Stimulated activated CD8-positive, alpha-beta memory T cell treated with anti-CD3 and anti-CD28 coated beads, Interleukin-12 subunit alpha, Interleukin-12 subunit beta, amount 100 ng/mL, for 4 hours (primary cell): ENCODE measurements at regions not wholly inside any gene's neighbourhood (a gene's known extent, or its start where the extent isn't known, plus 50 kb on each side); places are given as distances from the start of the nearest gene placed in this dataset.

ENCODE experiments used
- DNase-seq: peaks from one replicate; pipeline ENCODE4 v3.0.0-alpha.2; 2020; ENCODE audit warnings: low read depth

DNA sequence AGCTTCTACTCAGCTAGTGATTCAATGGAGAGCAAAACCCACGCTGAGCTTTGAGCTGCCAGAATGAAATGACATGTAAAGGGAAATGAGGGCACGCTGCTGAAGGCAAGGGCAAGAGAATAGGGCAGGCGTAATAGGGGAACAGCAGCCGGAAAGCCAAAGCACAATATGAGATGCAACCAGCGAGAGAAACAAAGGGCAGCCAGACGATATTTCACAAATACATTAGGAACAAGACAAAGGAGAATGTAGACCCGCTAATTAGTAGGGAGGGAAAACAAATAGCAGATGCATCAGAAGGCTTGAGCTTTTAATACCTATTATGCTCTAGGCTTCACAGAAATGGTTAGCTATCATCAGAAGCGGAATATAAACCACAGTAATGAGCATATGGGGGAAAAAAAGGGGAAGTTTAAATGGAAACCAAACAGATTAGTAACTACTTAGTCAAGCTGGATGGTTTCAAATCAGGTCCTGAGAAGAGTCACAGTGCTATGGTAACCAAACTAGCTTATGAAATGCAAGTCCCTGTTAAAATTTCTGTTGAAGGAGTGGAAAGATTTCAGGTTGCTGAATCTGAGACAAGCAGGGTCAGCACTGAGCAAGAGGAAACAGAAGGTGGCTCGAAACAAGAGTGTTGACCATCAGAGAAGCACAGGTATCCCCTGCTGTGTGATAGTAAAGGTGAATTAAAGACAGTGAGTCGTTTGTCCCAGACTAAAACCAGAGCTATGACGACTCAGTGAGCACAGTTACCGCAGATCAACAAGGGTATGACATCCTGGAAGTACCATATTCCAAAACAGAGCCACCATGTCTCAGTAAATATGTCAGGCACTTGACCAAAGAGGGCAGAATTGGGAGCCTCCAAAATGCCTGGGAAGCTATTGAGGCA lies 496.9 kb upstream of the CELF2 start:
- DNase-seq: no peak

DNA sequence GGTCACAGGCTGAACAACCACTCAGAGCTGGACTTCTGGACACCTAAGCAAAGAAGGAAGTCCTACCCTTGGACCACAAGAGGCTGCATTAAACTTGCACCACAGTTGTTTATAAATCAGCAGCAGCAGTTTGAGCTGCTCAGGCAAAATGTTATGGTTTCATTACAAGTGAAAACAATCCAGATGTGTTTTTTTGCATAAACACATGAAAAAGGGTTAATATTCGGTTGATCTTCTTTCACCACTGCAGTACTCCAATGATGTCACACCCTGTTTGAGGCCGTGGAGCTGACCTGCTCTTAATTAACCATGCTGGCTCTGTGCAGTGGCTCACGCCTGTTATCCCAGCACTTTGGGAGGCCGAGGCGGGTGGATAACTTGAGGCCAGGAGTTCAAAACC lies 490.8 kb upstream of the CELF2 start:
- DNase-seq: no peak

DNA sequence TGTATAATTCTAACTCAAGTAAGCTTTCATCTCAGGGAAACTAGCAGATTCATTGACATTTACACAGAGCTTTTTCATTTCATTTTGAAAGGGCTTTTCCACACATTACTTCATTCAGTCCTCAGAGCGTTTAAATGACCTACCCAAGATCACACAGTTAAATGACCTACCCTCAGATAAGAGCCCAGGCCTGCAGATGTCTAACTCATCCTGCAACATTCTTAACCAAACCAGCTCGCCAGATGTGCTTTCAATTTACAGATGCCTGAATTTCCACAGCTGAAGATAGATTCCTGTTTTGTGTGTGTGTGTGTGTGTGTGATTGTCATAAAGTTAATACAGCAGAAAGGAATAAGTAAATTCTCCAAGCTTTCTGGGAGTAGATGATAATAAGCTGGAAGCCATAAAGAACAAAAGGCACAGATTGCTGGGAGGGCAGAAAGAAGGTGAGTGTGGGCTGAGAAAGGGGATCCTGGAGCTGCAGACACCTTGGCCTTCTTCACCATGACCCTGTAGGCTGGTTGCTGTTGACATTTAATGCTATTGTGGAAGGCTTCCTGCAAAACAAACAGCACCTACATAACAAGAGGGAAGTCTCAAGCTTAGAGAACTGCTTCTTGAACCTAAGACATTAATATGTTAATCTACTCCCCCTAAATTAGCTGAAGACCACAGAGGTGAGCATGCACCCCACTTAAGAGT lies 489.7 kb upstream of the CELF2 start:
- DNase-seq: no peak

DNA sequence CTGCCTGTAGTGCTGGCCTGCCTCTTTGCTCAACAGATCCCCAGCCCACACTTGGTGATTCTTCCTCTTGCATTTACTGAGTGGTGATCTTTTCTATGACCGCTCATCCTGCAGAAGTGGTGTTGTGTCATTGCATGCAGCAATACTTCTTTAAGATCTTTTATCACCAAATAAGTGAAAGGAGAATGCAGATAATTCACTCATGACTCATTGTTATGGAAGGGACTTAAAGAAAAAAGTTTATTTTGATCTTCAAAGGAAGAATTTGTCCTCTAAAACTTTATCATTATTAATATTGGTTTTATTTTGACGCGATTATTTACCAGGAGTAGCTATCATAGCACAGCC lies 489.1 kb upstream of the CELF2 start:
- DNase-seq: no peak

DNA sequence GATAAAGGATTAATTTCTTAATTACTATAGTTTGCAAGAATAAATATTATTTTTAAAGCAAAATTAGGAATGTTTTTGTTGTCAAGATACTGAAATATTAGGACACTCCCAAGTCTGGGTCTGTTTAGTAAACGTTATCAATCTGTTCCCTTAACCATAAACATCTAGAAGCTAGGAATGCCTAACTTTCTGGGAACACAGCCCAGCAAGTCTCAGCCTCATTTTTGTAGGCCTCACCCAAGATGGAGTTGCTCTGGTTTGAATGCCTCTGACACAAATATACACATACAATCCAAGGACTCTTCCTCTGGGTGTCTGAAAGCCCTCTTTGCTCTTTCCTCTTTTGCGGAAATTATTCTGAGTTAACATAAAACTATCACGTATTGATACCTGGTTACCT lies 487.4 kb upstream of the CELF2 start:
- no peak for DNase-seq

DNA sequence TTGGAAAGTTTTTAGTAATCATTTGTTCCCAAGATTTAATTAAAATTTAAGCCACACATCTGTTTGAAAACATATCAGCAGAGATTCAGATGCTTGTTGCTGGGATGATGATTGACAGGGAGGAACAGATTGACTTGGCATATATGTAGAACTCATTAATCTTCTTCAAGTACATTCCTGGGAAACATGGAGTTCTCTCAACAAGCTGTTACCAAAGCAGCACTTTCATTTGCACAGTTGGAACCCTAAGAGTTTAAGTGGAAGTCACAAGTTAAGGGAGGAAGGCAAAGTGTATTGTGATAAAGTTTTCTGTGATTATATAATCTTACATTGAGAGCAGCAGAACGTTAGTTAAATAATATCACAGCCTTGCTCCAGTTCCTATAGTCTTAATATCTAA lies 485.4 kb upstream of the CELF2 start:
- no peak for DNase-seq

DNA sequence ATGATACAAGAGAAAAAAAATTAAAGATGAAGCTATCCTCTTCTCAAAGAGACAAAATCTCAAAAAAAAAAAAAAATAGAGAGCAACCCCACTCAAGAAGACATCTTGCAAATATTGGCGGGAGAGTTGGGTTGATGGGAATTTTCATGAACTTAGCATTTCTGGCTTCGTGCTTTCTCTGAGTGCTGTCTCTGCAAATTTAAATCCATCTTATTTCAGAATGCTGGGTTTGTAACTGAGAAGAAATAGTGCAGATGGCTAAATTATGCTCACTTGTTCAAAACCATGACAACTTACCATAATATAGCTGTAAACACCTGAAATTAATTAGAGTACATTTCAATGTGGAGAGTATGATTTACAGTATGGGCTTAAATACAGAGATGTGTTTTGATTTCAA lies 484.8 kb upstream of the CELF2 start:
- DNase-seq: no peak

DNA sequence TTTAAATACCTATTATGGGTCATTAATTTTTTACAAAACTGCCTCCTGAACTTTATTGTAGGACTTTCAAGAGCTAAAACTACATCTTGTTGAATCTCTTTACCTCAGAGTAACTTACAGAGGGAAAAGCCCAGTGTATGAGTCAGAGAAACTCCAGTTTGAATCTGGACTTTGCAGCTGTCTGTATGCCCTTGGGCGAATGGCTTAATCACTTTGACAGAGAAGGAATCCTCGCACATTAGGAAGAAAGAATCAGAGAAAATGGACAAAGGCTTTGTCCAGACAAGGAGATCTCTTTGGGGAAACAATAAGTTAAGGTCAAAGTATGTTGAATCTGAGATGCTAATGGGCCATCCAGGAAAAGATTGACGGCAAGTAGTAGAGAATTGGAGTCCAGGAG lies 484.2 kb upstream of the CELF2 start:
- DNase-seq: no peak

DNA sequence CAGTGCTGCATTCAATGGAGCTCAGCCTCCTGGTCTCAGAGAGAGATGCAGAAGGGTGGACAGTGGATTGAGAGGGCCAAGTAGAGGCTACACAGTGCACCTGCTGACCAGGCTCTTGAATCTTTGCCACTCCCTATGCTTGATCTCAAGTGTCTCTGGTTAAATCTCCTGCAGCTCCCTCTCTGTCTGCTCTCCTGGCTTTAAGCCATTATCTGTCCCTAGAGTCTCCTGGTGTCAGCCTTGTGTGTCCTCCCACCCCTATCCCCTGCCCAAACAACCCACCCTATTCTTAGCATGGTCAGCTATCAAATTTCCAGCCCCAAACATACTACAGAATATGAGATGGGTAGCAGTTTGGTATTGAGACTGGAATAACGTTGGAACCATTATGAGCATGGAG lies 479.3 kb upstream of the CELF2 start:
- DNase-seq: no peak

DNA sequence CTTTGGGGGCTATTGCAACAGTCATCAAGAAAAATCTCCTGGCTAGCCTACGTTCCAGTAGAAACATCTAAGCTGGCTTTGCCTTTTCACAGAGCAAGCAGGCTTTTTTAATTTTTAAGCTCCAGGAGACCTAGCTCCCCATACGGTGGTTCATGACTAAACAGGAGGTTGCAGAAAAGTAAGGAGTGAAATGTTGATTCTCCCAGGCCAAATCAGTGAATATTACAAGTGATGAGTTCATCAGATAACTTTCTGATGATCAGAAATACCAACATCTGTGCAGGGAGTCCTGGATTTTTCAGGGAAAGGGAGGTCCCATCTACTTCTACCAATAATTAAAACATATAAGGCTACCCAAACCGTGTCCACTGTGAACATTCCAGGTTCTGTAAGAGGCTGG lies 477.3 kb upstream of the CELF2 start:
- no peak for DNase-seq

DNA sequence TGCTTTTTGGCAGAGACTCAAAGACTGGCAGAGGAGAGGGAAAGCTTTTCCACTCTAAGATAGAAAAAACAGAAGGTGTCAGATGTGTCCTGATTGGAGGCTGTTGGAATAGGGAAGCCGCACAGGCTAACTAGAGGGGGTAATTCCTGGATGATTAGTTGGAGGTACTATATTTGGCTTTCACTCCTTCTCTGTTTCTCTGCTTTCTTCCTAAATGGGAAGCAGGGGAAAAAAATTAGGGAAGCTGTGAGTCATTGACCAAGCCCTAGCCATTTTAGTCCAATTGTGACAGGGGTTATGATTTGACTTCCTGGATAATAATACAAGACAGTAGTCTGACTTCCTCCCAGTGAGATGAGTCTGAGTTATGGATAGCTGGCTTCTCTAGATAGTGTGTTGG lies 475.2 kb upstream of the CELF2 start:
- DNase-seq: no peak

DNA sequence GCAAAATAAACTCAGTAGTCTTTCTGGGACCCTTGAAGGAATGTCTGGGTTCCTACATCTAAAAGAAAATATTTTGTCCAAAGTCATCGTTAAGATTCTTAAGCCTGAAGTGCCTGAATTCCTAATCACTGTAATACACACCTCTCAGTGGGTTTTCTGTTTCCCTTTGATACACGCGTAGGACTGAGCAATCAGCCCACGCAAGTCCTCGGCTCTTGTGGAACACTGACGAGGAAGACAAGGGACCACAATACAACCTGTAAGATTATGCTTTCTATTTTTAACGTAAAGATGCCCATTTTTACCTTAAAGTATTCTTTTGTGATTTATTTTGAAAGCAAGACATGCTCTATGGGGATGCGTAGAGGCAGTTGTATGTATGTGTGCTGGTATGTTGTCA lies 472.8 kb upstream of the CELF2 start:
- DNase-seq: no peak

DNA sequence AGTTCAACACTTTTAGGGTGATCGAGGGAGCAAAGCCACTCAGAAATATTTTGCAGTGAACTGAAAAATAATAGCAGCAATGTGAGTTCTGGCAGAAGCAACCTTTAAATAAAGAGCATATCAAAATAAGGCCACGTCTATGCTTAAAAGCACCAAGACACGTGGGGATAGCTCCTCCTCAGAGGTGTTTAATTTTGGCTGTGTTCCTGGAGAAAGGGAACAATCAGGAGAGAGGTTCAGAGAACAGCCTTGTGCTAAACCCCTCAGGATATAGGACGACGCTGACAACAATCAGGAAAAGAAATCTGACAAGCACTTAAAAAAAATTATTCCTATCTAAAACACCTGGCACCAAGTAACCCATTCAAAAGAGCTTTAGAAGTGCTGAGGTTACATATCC lies 471.9 kb upstream of the CELF2 start:
- no peak for DNase-seq

DNA sequence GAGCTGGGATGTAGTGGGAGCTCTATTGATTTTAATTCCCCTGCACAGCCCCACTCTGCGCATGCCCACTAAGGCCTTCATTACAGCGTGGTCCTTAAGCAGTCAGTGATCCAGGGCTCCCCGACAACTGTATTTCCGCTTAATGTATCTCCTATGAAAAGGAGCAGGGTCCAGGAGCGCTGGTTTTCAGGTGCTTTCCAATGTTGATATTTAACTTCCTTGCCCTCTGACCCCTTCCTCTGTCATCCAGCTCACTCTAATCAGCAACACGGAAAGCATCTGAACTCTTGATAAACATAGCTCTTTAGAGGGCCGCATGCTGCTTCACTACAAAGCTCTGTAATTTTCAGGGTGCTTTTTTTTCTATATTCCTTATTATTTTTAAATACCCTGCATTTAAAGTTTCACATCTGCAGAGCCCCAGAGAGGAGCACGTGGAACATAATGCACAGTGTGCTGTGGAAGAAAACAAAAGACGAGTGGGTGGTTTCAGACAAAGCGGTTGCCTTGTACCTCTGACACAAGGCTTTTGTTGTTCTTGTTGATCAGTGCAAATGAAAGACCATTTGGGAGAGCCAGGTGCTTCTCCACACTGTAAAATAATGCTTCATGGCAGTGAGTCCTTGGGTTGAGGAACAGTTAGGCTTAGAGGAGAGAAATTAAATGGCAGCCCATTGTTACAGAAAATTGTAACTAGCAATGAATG lies 465.9 kb upstream of the CELF2 start:
- DNase-seq: no peak

DNA sequence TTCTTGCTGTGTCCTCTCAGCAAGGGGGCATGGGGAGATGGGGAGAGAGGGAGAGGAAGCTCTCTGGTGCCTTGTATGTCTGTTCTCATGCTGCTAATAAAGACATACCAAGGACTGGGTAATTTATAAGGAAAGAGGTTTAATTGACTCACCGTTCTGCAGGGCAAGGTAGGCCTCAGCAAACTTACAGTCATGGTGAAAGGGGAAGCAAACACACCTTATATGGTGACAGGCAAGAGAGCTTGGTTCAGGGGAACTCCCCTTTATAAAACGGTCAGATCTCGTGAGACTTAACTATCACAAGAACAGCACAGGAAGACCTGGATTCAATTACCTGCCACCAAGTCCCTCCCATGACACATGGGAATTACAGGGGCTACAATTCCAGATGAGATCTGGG lies 464.7 kb upstream of the CELF2 start:
- no peak for DNase-seq

DNA sequence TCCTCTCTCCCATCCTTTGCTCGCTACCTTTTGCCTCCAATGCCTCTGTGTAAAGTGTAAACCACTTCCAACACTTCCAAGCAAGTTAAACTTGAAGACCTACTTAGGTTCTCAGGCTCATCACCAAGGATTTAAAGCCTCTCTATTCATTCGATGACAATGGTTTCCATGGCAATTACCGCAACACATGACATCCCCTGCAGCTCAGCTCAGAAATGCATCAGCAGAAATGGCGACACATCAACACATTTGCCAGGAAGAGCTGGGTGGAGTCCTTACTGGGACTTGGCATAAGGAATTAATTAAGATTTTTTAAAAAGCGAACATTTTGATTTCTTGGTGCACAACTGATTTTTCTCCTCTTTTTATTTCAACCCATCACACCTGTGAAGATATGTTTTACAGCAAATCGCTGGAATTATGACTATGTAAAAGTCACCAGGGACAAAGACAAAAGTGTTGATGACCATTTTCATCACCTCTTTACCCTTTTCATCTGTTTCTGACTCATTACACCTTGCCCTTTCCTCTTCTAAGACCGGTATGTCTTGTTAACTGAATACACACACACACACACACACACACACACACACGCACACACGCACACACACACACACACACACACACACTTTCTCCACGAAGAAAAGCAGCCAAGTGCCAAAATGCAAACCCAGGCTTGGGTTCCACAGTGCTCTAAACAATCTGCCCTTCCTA lies 453.4 kb upstream of the CELF2 start:
- DNase-seq: no peak

DNA sequence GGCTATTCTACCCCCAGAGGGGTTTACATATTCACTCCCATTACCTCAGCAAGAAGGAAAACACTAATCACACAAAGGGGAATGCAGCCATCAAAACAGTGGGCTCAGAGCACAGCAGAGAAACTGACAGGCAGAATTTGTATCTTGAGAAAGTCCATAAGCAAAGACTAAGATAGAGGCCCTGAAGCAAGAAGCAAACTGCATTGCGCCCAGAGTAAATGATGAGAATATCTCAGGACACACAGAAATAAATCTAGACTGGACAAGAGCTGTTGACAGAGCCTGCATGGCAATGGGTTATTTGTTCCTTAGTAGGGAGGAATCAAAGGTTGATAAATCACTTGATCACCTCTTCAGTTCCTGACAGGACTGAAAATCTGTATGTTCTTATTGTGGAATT lies 440.7 kb upstream of the CELF2 start:
- DNase-seq: no peak

DNA sequence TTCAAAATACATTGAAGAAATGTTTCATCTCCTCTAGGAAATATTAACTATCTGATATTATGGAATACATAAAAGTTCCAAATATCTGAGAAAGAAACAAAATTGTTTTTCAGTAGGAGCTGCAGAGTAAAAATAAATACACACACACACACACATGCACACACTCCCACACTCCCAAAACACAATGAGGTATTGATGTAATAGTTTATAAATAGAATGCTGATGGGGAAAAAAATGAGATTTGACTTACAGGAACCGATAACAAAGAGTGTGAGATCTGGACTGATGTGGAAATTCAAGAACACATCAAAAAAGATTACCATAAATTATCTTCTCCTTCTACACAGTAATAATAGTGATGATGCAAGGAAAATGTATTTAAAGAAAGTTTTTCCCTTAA lies 438.0 kb upstream of the CELF2 start:
- DNase-seq: no peak

DNA sequence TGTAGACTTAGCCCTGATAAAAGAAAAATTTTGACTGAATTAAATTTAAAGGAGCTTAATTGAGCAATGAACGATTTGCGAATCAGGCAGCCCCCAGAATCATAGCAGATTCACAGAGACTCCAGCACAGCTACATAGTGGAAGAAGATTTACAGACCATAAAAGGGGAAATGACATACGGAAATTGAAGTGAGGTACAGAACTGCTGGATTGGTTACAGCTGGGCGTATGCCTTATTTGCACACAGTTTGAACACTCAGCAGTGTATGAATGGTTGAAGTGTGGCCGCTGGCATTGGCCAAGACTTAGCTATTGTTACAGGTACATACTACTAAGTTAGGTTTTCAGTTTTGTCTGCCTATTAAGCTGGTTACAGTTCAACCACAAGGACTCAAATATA lies 433.5 kb upstream of the CELF2 start:
- DNase-seq: no peak

DNA sequence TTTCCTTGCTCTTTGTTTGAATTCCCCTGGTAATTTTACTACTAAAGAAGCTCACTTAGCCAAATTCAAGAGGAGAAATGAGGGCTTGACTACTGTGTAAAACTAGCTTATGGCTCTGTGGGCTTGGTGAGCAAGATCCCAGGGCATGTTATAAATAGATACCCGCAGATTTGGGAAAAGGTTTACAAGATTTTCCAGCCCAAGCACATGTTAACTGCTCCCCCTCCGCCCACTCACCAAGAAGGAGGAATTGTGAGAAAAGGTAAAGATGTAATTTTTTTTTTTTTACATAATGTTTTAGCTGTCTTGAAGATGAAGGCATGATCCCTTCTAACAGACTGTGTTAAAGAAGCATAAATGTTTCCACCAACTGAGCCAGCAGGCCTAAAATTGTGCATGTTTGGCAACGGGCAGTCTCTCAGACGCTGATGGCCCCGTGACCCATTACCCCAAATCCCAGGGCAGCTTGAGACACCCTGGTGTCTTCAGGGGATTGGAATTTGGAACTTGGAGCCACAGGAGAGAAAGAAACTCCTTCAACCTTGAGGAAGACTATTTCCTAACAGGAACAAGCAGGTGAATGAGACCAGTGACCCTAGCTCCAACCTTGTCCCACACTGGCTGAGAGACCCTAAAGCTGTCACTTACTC lies 429.8 kb upstream of the CELF2 start:
- DNase-seq: no peak

DNA sequence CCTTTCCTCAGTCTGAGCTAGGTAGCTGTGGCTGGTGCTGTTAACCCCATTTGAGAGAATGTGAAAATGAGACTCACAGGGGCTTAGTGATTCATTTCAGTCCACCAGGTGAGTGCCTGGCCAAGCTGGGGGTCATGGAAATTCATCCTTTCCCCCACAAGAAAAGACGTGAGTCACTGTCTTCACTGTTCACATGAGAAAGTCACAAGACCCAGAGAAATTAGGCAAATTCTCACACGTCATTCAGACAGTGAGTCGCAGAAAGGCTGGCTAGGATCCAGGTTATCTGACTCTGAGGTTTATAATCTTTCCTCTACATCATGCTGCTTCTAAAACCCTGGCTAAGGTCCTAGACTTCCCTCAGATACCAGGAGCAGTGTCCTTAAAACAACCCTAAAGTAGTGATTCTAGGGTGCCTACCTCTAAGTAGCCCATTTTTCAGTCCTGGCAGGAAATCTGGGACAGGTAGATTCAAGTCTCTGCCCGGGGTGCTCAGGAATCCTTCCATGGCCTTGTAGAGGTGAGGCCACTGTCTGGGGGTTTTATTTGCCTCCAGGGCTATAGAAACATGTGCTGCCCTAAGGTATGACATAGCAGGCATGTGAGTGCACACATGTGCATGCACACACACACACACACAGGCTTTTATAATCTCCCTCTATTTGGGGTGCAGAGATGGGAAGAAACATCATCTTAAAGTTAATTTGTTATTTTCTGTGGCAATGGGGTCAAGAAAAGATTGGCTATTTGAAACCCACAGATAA lies 427.9 kb upstream of the CELF2 start:
- no peak for DNase-seq
